MCF 10A (cell line): ENCODE measurements at regions not wholly inside any gene's neighbourhood (a gene's known extent, or its start where the extent isn't known, plus 50 kb on each side); places are given as distances from the start of the nearest gene placed in this dataset.

ENCODE experiments used
- BruUV-seq: library from RNA; stranded (reverse); fragments of 400-500 nt; replicated peaks from 2 replicates; lab custom pipeline; 2021; lab: Mats Ljungman, UMichigan
- CTCF ChIA-PET: fragments of 300-600 bp; sonication (Branson Sonifier 250); formaldehyde crosslinking; extraction: SDS; loops from one replicate; lab custom pipeline; 2021; ENCODE audit warnings: antibody characterized with exemption, inconsistent platforms; lab: Yijun Ruan, JAX
- POLR2A ChIA-PET: fragments of 300-600, 350-650 bp; sonication (Branson Sonifier 250); formaldehyde crosslinking; extraction: SDS; loops from one replicate; lab custom pipeline; 2020; ENCODE audit warnings: antibody characterized with exemption, inconsistent platforms; lab: Yijun Ruan, JAX
- DNase-seq: peaks from one replicate; pipeline ENCODE4 v3.0.0-alpha.2; 2018; ENCODE audit not compliant: unreplicated experiment
- H3K27ac Mint-ChIP-seq: one replicate; pipeline ENCODE4 v1.8.0; 2022; ENCODE audit warnings: mild to moderate bottlenecking, low read depth, mixed read lengths; ENCODE audit not compliant: unreplicated experiment
- H3K27me3 Mint-ChIP-seq: one replicate; pipeline ENCODE4 v1.8.0; 2022; ENCODE audit warnings: mixed read lengths; ENCODE audit not compliant: insufficient read depth, unreplicated experiment
- H3K36me3 Mint-ChIP-seq: one replicate; pipeline ENCODE4 v1.8.0; 2022; ENCODE audit warnings: mild to moderate bottlenecking, moderate library complexity, mixed read lengths; ENCODE audit not compliant: insufficient read depth, unreplicated experiment
- H3K4me1 Mint-ChIP-seq: one replicate; pipeline ENCODE4 v1.8.0; 2022; ENCODE audit warnings: mixed read lengths; ENCODE audit not compliant: insufficient read depth, unreplicated experiment
- H3K4me3 Mint-ChIP-seq: one replicate; pipeline ENCODE4 v1.8.0; 2022; ENCODE audit warnings: mild to moderate bottlenecking, moderate library complexity, mixed read lengths; ENCODE audit not compliant: unreplicated experiment
- H3K9me3 Mint-ChIP-seq: one replicate; pipeline ENCODE4 v1.8.0; 2022; ENCODE audit warnings: mixed read lengths; ENCODE audit not compliant: unreplicated experiment
- CTCF ChIP-seq: fragments of 200-600 bp; IDR thresholded peaks from one replicate; pipeline ENCODE4 v1.8.0; 2022; ENCODE audit warnings: antibody characterized with exemption, mild to moderate bottlenecking; ENCODE audit not compliant: unreplicated experiment
- intact Hi-C: fragments of 100-400 bp; cut with micrococcal nuclease; formaldehyde crosslinking; loops from 2 replicates; pipeline ENCODE4 v1.14.1; 2022

GRCh38 chr7:56537952-56538351 lies 421.7 kb upstream of the NUPR2 start:
- no TSS peak for BruUV-seq
- Mint-ChIP-seq H3K9me3 (peaks cover 17% of the 10 kb centered on the region), H3K27ac (no peak overlapping the region), H3K4me3 (no peak overlapping the region), H3K27me3 (no peaks in the 10 kb centered on the region), H3K4me1 (no peaks in the 10 kb centered on the region), H3K36me3 (peaks cover 10% of the 10 kb centered on the region)
- DNase-seq = no peak
- CTCF ChIA-PET = no interaction called here
- POLR2A ChIA-PET = no interaction called here
- no peak for TF ChIP-seq CTCF
- intact Hi-C loops = no loop called here

- BruUV-seq = no TSS peak
- CTCF ChIA-PET = no interaction called here
- Mint-ChIP-seq H3K4me1 (no peaks in the 10 kb centered on the region), H3K36me3 (peaks cover 10% of the 10 kb centered on the region), H3K4me3 (no peak overlapping the region), H3K27me3 (no peaks in the 10 kb centered on the region), H3K27ac (no peak overlapping the region), H3K9me3 (peaks cover 17% of the 10 kb centered on the region)
- intact Hi-C loops = no loop called here
- POLR2A ChIA-PET = no interaction called here
- DNase-seq = no peak
- TF ChIP-seq CTCF = no peak
These were observed 421.3 kb upstream of the NUPR2 start for GRCh38 chr7:56537477-56537876.

- H3K4me3 Mint-ChIP-seq = no peak overlapping the region
- no peaks in the 10 kb centered on the region for H3K4me1 Mint-ChIP-seq
- no peaks in the 10 kb centered on the region for H3K27me3 Mint-ChIP-seq
- TF ChIP-seq CTCF = no peak
- BruUV-seq = no TSS peak
- H3K36me3 Mint-ChIP-seq = no peaks in the 10 kb centered on the region
- ChIA-PET CTCF (no interaction called here), POLR2A (no interaction called here)
- no peak for DNase-seq
- peaks cover 12% of the 10 kb centered on the region for H3K9me3 Mint-ChIP-seq
- no peak overlapping the region for H3K27ac Mint-ChIP-seq
- intact Hi-C loops = no loop called here
These were observed 378.9 kb upstream of the NUPR2 start for GRCh38 chr7:56495165-56495564.

- Mint-ChIP-seq H3K36me3 (no peaks in the 10 kb centered on the region), H3K27me3 (no peaks in the 10 kb centered on the region), H3K4me3 (no peak overlapping the region), H3K27ac (no peak overlapping the region), H3K9me3 (peaks cover 17% of the 10 kb centered on the region), H3K4me1 (no peaks in the 10 kb centered on the region)
- no peak for DNase-seq
- intact Hi-C loops = no loop called here
- TF ChIP-seq CTCF = no peak
- no TSS peak for BruUV-seq
- POLR2A ChIA-PET = no interaction called here
- CTCF ChIA-PET = no interaction called here
These were observed 377.7 kb upstream of the NUPR2 start for GRCh38 chr7:56493704-56494450.
